ENCODE measurements at regions not wholly inside any gene's neighbourhood (a gene's known extent, or its start where the extent isn't known, plus 50 kb on each side); places are given as distances from the start of the nearest gene placed in this dataset.

- DNase-seq, result no peak
These were observed 54.5 kb upstream of the C4orf54 start for GRCh38 chr4:99712099-99712498.

DNA sequence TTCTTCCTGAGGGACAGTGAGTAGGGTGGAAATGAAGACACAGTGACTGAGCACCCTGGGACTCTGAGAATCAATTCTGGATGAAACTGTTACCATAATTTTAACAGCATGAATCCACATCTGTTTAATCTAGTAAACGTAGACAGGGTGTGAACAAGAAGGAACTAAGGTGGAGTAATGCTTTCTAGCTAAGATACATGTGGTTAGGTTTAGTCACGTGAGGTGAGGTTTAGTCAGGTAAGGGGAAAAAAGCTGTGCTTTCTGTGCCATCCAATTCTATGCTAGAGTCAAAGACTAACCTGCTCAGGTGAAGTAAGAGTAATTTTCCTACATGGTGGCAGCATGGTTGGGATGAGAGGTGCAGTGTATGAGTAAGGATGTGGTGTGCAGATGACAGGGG, 54.0 kb upstream of the C4orf54 start:
- DNase-seq, result no peak

- no peak for DNase-seq
These were observed 53.2 kb upstream of the C4orf54 start for GRCh38 chr4:99710681-99711345.

DNA sequence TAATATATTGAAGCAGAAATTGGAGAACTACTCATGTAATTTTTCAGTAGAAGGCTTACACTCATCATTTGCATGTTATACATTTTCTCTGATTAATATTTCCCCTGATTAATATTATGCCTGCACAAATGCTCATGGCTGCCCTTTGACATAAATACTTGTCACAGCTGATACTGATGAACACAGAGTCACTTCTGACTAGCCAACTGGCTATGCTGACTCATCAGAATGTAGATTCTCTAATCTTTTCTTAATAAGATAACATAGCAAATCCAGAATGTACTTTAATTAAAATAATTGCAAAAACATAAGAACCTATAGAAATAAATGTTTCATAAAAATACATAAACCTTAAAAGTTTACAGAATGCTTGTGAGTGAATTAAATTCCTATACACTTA, 52.4 kb upstream of the C4orf54 start:
- no peak for DNase-seq

DNA sequence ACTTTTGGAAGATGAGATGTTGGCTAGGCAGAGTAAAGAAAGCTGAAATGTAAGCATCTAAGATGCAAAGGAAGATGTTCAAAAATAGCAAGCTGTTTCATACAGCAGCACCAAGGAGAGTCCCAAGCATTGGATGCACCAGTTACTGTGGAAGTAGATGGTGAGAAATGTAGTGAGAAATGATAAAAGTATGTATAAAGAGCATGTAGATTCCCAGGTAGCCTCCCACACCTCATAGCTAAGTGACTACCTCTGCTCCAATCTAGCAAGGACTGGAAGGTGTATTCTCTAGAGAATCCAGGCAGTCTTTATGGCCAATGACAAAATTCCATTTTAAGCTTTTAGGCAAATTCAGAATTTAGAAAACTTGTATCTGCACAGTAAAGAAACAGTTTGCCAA, 50.9 kb upstream of the C4orf54 start:
- no peak for DNase-seq
